ENCODE measurements at regions not wholly inside any gene's neighbourhood (a gene's known extent, or its start where the extent isn't known, plus 50 kb on each side); places are given as distances from the start of the nearest gene placed in this dataset.
A peak's percentile ranks its signal among the peaks of the same experiment; 100 is the strongest.
"Not testable (repeated sequence)": the region's sequence is repeated elsewhere in the genome, so short reads cannot be mapped to it uniquely, and the experiment has no call there.

DNA sequence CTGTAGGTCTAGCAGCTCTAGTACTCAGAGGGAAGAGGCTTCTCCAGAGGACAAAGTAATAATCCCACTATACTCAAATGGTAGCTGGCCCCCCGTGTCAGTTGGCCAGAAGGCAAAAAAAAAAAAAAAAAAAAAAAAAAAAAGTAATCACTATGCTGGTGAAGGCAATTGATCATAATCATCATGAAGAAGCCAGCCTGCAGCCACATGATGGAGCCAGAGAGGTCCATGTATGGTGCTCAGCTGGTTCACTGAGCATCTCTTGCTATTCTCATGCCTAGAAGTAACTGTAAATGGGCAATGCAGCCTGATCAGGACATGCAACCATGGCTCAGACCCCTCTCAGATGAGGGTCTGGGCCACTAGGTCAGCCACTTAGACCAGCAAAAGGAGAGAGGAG lies 378.8 kb downstream of the MED13L start:
- ATAC-seq = peak; percentile 75
- no peak for DNase-seq (ENCODE audit: low spot score)

DNA sequence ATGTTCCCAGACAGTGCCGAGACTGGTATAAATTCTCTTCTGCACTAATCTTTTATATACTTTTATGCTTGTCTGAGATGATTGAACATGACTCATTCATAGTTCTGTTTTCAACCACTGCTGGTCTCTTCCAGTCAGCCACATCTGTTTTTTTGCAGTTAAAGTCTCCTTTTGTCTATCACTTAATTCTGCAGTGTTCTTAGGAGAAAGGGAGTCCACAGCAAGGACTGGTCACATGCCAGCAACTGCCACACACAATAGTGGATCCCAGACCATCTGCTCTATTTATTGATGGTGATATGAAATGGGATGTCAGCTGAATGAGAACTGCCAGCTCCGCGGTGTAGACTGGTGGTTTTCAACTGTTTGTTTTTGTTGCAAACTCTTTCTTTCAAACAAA lies 379.8 kb downstream of the MED13L start:
- no peak for DNase-seq (ENCODE audit: low spot score)
- ATAC-seq = no peak

DNA sequence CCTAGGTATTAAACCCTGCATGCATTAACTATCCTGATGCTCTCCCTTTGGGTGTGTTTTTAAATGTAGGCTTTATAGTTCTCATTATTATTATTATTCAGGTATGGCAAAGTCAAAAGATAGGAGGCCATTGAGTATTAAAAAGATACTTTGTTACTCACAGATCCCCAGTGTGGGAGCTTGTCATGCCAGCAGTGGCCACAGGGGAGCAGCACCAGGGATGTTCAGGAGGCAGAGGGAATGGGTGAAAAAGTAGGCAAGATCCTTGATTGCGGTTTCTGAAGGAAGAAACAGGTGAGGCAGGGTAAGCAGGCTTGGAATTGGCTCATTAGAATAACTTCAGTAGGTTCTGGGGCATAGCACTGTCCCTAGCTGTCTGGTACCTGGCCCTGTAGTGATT lies 382.2 kb downstream of the MED13L start:
- no peak for DNase-seq (ENCODE audit: low spot score)
- ATAC-seq = peak; percentile 61

DNA sequence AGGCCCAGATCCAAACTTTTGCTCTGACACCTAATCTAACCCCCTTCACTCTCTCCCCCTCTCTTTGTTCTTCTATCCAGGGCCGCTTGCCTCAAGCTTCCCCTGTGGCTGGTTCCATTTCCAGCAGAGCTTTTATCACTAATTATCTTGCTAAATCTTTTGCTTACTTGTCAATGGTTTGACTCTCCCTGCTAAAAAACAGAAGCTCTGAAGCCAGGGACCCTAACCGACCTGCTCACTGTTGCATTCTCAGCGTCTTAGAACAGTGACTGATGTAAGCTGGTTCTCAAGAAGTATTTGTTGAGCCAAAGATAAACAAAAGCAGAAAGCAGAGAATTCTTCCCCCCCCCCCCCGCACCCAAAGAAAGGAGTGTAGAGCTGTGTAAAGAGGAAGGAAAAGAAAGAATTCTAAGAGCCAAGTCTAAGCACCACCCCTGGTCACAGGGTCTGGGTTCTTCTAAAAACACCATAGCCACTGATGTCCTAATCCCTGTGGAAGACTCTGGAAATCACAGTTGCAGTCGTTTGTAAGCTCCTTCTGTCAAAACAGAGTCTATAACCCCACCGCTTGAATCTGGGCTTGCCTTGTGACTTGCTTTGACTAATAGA lies 385.8 kb downstream of the MED13L start:
- DNase-seq (ENCODE audit: low spot score) (no peak), ATAC-seq (no peak)

DNA sequence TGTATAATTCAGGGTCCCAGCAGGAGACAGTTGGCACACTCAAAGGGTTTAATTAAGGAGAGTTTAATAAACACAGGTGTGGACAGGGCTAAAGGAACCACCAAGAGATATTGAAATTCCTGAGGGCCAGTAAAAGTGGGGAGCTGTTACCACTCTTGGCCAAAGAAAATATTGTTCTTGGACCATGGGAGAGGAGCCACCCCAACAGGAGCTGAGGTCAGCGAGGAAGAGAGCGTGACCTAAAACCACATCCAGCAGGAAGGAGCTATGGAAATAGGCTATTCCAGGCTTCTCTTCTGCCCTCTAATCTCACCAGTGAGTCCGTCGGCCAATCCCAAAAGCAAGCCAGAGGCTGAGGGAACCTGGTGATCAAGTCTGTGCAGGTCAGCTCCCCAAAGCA lies 390.8 kb downstream of the MED13L start:
- ATAC-seq = no peak

DNA sequence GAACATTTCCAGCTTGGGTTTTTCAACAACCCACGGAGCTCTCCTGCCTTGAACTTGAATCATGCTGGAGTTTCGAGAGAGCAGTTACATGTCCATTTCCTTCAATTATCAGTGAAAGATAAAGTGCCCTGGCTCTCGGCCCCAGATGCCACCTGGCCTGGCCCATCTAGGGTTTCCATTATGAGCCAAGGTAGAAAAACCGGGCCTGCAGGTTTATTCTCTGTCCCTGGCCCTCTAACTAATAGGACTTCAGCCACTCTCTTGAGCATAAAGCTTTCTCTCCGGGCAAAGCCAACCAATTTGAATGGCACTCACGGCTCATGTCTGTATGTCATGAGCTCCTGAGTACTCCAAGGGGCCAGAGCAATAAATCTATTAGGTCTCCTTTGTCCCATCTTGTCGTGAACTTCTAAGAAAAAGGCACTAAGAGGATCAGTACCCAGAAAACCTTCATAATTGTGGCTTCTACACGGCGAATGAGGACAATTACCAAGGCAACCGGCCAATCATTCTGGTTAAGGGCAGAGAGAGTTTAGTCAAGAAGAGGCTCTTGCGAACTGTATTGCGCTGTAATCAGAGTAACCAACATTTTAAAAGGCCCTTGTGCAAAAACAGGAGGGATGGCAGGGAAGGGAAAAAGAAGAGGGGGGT lies 392.3 kb downstream of the MED13L start:
- no peak for ATAC-seq
- DNase-seq (ENCODE audit: low spot score) = no peak

More for the DNA sequence above, 390.8 kb downstream of the MED13L start:
- no peak for DNase-seq (ENCODE audit: low spot score)

DNA sequence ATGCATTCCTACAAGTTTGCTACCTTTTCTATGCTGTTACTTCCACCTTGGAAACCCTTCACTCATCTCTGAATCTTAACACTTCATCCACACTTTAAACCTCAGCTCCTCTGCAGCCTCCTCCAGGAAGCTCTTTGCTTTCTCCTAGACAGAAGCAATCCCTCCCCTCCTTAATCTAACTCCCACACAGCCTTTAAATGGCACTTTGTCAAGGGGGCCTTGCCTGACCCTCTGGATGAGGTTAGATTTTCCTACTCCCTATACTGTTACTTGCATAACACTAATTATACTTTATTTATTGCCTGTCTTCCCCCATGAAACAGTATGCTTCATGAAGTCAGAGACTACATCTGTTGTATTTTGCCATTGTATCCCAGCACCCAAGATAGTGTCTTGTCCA lies 394.6 kb downstream of the MED13L start:
- no peak for DNase-seq (ENCODE audit: low spot score)
- ATAC-seq = no peak

DNA sequence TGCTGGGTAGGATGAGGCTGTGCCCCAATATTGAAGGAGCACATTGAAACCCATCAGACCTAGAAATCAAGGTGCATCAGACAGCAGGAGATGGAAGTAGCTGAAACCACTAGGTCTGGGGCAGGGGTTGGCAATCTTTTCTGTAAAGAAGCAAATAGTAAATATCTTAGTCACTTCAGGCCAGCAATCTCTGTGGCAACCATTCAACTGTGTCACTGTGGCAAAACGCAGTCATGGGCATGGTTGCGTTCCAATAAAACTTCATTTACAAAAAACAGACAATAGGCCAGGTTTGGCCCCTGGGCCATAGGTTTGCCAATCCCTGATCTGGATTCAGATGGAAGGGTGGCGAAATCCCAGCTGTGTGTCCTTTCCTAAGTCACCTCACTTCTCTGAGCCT lies 397.3 kb downstream of the MED13L start:
- no peak for DNase-seq (ENCODE audit: low spot score)

DNA sequence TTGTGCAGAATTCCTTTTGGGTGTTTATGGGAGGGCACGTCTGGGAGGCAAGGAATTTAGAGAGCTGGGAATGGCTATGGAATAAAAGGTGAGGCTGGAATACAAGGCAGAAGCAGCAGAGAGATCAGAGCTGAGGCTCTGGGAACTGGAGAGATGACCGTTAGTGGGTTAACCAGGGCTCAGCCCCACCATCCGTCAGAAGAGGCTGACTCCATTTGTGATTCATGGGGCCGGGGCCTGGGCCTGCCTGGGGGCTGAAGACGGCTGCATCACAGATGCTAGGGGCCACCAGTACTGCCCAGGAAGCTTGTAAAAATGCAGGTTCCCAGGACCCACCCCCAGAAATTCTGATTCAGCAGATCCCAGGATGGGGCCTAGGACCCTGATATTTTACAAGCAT lies 398.1 kb downstream of the MED13L start:
- no peak for ATAC-seq
- no peak for DNase-seq (ENCODE audit: low spot score)

More for the DNA sequence above, 397.3 kb downstream of the MED13L start:
- no peak for ATAC-seq

DNA sequence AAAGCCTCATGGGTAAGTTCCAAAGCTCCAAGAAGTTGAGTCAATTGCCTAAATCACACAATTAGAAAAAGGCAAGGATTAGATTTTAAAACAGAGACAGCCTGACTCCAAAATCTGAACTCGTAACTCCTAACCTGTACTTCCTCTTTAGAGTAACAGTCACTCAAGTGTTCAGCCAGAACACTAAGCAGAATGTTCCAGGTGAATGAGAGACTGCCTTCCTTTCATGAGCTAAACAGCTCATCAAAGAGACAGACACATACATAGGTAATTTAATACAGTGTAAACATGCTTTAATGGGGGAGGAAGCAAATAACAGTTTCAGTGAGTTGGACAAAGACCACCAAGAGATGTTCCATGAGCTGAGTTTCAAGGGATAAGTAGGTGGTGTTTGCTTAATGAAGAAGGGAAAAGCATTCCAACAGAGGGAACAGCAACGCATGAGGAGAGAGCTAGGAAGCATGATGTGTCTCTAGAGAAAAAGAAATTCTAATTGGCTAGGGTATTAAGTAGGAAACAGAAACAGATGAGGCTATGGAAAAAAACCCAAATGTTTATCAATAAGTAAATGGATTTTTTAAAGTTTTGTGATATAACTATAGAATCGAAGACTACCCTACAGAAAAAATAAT lies 403.9 kb downstream of the MED13L start:
- ATAC-seq (no peak), DNase-seq (ENCODE audit: low spot score) (no peak)

DNA sequence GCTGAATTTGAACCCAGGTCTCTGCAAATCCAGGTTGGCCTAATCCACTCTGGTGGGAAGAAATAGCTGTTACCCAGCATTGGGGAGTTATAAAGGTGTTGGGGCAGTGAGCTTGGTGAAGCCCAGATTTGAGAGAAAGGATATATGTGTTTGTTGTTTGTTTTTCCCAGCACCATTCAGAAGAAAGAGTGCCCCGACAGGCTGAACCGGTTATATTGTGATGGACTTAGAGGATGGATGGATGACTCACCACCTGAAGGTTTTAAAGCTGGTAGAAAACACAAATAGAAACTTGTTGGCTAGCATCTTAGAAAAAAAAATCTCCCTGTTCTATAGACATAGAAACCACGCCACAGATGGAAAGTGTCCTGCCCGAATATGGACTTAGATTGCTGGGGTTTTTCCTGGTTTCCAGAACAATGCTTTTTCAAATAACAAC lies 404.6 kb downstream of the MED13L start:
- DNase-seq (ENCODE audit: low spot score) (no peak), ATAC-seq (no peak)

DNA sequence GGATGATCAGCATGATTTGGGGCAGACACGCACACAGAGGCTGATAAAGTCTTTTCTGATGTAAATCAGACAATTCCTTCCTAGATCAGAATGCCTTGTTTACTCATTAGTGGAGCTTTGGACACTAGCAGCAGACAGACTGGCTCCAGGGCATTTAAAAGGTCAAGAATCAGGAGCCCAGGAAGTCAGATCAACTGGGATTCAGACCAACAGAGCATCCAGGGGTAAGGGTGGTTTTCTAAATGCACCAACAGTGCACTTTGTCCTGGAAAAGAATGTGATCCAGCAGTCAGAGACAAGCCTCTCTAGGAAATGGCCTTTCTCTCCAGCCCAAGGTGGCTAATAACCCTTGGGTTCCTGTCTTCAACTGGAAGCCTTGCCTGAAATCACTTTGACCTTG lies 405.3 kb downstream of the MED13L start:
- ATAC-seq (no peak), DNase-seq (ENCODE audit: low spot score) (no peak)

DNA sequence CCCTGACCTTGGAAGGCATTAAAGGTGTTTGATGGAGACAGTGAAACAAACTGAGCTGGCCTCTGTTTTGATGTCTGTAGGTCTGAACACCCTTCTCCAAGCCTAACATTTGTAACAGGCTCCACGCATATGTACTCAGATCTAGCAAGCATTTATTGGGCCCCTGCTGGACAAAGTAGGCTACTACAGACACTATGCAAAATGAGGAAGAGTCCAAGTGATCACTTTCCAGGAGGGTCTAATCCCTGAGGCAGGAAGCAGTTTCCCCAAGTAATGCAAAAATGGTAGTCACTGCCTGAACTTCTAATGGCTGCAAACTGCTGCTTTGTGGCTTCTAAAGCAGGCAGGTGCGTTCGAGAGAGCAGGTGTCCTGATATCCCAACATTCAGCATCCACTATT lies 405.8 kb downstream of the MED13L start:
- ATAC-seq = peak; percentile 81
- DNase-seq (ENCODE audit: low spot score) = no peak

DNA sequence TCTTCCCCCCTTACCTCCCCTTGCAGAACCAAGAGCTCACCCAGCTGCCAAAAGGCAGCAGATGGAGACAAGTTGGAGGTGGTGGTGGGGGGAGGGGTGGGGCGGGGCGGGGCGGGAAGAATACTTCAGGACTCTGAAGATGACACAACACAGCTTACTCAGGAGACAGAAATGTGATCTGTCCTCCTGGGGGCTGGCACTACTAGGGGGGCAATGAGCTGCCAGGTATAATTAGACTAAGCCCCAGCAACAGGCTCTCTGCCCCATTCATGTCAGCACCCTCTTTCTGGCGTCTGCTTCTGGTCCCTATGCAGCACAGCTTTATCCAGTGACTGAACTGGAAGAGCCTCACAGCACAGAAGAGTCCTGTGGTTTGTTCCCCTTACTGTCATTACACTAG lies 407.0 kb downstream of the MED13L start:
- no peak for ATAC-seq

DNA sequence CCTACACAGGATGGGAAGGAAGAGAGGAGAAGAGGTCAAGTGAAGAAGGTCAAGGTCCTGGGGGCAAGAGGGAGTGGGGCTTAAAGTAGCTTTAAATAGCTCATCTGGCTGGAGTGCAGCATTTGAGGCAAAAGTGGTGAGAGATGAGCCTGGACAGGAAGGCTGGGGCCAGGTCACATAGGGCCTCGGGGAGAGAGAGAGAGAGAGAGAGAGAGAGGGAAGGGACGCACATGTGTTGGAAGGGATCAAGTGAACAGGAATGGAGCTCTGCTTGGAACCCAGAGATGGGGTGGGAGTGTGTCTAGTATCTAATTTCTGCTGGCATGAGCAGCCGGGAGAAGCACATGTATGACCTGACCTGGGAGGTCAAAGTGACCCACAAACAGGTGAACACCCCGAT lies 407.5 kb downstream of the MED13L start:
- ATAC-seq = no peak
- no peak for DNase-seq (ENCODE audit: low spot score)

More for the DNA sequence above, 407.0 kb downstream of the MED13L start:
- no peak for DNase-seq (ENCODE audit: low spot score)

DNA sequence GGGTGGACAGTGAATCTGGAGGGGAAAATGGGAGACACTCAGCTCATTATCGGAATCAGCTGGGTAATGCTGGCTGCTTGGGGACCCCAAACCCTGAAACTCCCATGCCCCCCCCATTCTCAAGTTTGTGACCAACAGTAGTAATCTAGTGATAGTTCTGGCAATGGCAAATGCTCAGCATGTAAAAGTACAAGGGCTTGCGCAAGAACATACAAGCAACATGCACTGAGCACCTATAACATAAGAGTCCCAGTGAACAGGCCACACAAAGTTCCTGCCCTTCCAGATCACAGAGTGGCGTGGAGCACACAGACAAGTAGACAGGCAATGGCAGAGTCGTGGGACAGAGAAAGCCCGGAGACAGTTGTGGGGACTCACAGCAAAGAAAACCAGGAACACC lies 407.9 kb downstream of the MED13L start:
- DNase-seq (ENCODE audit: low spot score) = no peak
- no peak for ATAC-seq

DNA sequence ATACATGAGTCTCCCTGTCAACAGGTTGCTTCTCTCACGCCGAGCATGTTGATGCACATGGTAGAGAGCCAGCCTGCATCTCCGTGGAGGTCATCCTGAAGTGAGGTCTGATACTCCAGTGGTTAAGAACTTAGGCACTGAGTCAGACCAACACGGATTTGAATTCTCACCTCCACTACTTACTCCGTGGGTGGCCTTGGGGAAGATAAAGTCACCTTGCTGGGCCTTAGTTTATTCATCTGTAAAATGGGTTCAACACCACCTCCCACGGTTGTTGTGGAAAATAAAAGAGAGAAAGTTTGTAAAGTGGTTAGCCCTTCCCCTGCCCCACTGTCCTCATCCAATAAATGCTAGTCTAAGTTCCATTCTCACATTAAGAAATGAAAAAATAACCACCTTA lies 408.9 kb downstream of the MED13L start:
- DNase-seq (ENCODE audit: low spot score) = no peak
- no peak for ATAC-seq

DNA sequence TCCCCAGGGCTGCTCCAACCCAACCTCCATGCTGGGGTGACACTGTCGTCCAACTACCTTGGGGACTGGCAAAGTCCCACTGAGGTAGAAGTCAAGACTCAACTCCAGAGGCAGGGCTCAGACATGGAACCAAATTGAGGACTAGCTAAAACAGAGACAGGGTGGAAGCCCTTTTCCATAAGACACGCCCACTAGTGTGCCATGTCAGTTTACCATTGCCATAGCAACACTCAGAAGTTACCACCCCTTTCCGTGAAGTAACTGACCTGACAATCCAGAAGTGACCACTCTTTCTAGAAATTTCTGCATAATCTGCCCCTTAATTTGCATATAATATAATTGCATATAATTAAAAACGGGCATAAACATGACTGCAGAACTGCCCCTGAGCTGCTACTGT lies 409.6 kb downstream of the MED13L start:
- DNase-seq (ENCODE audit: low spot score) (no peak), ATAC-seq (no peak)

DNA sequence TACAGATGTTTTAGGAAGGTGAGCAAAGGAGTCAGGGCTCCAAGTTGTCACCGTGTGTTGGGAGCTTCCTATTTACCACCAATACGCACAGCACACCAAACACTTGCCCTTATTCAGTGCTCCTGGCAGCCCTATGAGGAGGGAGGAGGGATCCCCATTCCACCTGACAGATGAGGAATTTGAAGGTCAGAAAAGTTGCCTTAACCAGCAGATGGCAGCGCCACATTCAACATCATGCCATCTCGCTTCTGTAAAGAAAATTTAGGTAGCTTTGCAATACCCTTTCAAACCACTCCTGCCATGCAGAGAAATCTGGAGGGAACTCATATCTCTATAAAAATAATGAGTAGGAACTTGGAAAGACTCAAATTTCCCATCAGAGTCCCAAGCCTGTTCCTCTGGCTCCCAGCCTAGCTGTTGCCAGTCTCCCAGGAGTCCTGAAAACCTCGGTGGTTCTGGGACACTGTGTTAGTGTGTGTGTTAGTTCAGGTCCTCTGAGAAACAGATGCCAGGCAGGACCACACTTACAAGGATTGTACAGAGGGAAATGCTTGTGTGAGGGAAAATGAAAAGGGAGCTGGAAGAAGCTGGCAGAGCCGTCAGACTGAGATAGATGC lies 410.5 kb downstream of the MED13L start:
- ATAC-seq = no peak
- no peak for DNase-seq (ENCODE audit: low spot score)

DNA sequence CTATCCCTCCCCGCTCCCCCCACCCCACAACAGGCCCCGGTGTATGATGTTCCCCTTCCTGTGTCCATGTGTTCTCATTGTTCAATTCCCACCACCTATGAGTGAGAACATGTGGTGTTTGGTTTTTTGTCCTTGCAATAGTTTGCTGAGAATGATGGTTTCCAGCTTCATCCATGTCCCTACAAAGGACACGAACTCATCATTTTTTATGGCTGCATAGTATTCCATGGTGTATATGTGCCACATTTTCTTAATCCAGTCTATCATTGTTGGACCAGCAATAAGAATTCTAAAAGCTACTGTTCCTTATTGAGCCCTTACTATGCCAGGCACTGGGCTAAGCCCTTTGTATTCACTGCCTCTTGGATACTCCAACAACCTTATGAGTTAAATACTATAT lies 411.2 kb downstream of the MED13L start:
- DNase-seq (ENCODE audit: low spot score); ATAC-seq: not testable (repeated sequence)

DNA sequence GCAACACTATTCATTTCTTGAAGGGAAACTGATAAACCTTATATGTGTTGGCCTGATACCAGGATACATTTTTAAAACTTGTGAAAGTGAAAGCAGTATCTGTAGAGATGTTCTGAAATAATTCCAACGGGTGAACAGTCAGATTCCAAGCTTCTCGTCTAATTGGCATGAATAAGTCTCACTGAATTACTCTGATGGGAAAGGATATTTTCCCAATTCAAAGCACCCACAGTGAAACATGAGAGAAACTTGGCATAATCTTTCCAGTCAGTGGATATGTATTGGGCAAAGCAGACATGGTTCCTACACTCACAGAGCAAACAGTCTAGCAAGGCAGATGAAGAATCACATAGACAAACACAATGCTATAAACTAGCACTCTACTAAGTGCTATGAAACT lies 413.1 kb downstream of the MED13L start:
- no peak for ATAC-seq
- DNase-seq (ENCODE audit: low spot score) = no peak

DNA sequence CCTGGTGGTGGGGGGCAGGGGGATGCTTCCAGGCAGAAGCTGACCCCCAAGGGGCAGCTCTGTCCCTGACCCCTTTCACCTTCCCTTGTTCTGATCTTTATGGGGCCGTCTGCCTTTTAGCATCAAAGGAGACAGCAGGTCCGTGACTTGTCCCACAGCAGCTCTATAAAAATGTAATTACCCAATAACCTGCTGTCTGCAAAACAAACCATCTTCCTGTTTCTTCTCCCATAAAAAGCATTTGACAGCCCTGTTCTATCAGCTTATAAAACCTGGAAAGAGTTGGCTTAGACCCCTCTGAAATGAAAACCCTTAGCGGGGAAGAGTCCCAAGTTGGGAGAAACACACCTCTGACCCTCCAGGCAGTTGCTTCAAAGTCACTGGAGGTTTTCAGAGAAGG lies 416.9 kb downstream of the MED13L start:
- ATAC-seq (no peak), DNase-seq (ENCODE audit: low spot score) (no peak)
